Kidney (tissue), 13 donors: ENCODE measurements at regions not wholly inside any gene's neighbourhood (a gene's known extent, or its start where the extent isn't known, plus 50 kb on each side); places are given as distances from the start of the nearest gene placed in this dataset.

Experiments used
- DNase-seq, 5 donors: peaks; one replicate each; pipeline ENCODE4 v3.0.0-alpha.2; 2013 to 2020
- FAIRE-seq: peaks from 2 replicates; lab custom pipeline; 2012; peaks lifted over from hg19 to GRCh38; lab: Jason Lieb, UNC
- H3K27ac ChIP-seq, 2 donors: one replicate each; pipeline ENCODE4 v1.7.0; 2013; ENCODE audit warnings: low read depth in 2 of 2, low read length in 2 of 2, inconsistent platforms in 1 of 2
- H3K27me3 ChIP-seq: one replicate; pipeline ENCODE4 v1.7.1; 2013; ENCODE audit warnings: low read length, inconsistent platforms; ENCODE audit not compliant: control insufficient read depth, insufficient read depth
- H3K36me3 ChIP-seq, 3 donors: one replicate each; pipeline versions ENCODE4 v1.7.0 to v1.7.1; 2013; ENCODE audit warnings: low read length in 3 of 3, control low read depth in 1 of 3, inconsistent platforms in 1 of 3; ENCODE audit not compliant: insufficient read depth in 3 of 3, control insufficient read depth in 2 of 3
- H3K4me1 ChIP-seq, 3 donors: one replicate each; pipeline versions ENCODE4 v1.7.0 to v1.7.1; 2013; ENCODE audit warnings: low read length in 3 of 3, inconsistent platforms in 1 of 3, low read depth in 1 of 3; ENCODE audit not compliant: control insufficient read depth in 2 of 3, insufficient read depth in 2 of 3
- H3K4me3 ChIP-seq, 3 donors: one replicate each; pipeline versions ENCODE4 v1.7.0 to v1.8.1; 2013; ENCODE audit warnings: low read length in 3 of 3, control low read depth in 1 of 3, inconsistent platforms in 1 of 3
- H3K9ac ChIP-seq, 3 donors: one replicate each; pipeline versions ENCODE4 v1.7.0 to v1.7.1; 2013; ENCODE audit warnings: low read length in 3 of 3, control low read depth in 1 of 3, inconsistent platforms in 1 of 3
- H3K9me3 ChIP-seq, 3 donors: one replicate each; pipeline versions ENCODE4 v1.7.0 to v1.7.1; 2013; ENCODE audit warnings: low read length in 3 of 3, control low read depth in 1 of 3, inconsistent platforms in 1 of 3; ENCODE audit not compliant: control insufficient read depth in 2 of 3, insufficient read depth in 1 of 3
- CTCF ChIP-seq: IDR thresholded peaks from 3 replicates; pipeline ENCODE4 v1.5.1; 2012; ENCODE audit warnings: mild to moderate bottlenecking, moderate library complexity, borderline replicate concordance; ENCODE audit not compliant: insufficient read depth; ENCODE audit errors: extremely low read depth
- intact Hi-C: fragments of 100-400 bp; cut with DNase I; formaldehyde crosslinking; loops from one replicate; pipeline ENCODE4 v1.11.1; 2022
- donor health status: control.
- donor health status: control.
- donor health status: control.
- donor health status: control.
- donor health status: control.
- donor health status: DM: yes; HTN: yes; CAD: no.
- donor health status: Normal renal cell carcinoma (clear cell type).

GRCh38 chr7:52799817-52800216, 235.6 kb upstream of the POM121L12 start:
- H3K27ac ChIP-seq = no peak overlapping the region

GRCh38 chr7:52797801-52798200, 237.6 kb upstream of the POM121L12 start:
- no peaks in the 10 kb centered on the region for H3K9me3 ChIP-seq
- FAIRE-seq = no peak
- H3K27me3 ChIP-seq = no peaks in the 10 kb centered on the region
- no peak overlapping the region for H3K9ac ChIP-seq
- intact Hi-C loops = no loop called here
- H3K4me3 ChIP-seq = no peak overlapping the region
- no peak overlapping the region for H3K27ac ChIP-seq
- no peaks in the 10 kb centered on the region for H3K36me3 ChIP-seq
- no peak for TF ChIP-seq CTCF
- H3K4me1 ChIP-seq = no peaks in the 10 kb centered on the region
- no peak for DNase-seq

More at GRCh38 chr7:52799817-52800216, 235.6 kb upstream of the POM121L12 start:
- intact Hi-C loops = no loop called here
- TF ChIP-seq CTCF = no peak
- Histone ChIP-seq H3K27me3 (no peaks in the 10 kb centered on the region), H3K4me3 (no peak overlapping the region), H3K9me3 (no peaks in the 10 kb centered on the region), H3K36me3 (no peaks in the 10 kb centered on the region), H3K4me1 (no peaks in the 10 kb centered on the region), H3K9ac (no peak overlapping the region)
- no peak for DNase-seq
- FAIRE-seq = no peak

- no peak for DNase-seq
- FAIRE-seq = no peak
These were observed 240.8 kb upstream of the POM121L12 start for GRCh38 chr7:52794621-52795020.

More at GRCh38 chr7:52794621-52795020, 240.8 kb upstream of the POM121L12 start:
- Histone ChIP-seq H3K9ac (no peak overlapping the region), H3K4me3 (no peak overlapping the region), H3K36me3 (no peaks in the 10 kb centered on the region), H3K9me3 (no peaks in the 10 kb centered on the region), H3K27me3 (no peaks in the 10 kb centered on the region), H3K27ac (no peak overlapping the region), H3K4me1 (no peaks in the 10 kb centered on the region)
- TF ChIP-seq CTCF = no peak
- intact Hi-C loops = no loop called here
